GM18507 (cell line): ENCODE measurements at regions not wholly inside any gene's neighbourhood (a gene's known extent, or its start where the extent isn't known, plus 50 kb on each side); places are given as distances from the start of the nearest gene placed in this dataset.

Source experiments
- DNase-seq: peaks from one replicate; pipeline ENCODE4 v3.0.0; 2011; ENCODE audit warnings: low read depth; ENCODE audit not compliant: insufficient read length; ENCODE audit errors: extremely low spot score
- FAIRE-seq: peaks from 2 replicates; lab custom pipeline; 2011; peaks lifted over from hg19 to GRCh38; lab: Jason Lieb, UNC

GRCh38 chr15:47609693-47610092, 107.6 kb upstream of the SEMA6D start:
- no peak for DNase-seq
- no peak for FAIRE-seq

GRCh38 chr15:47610736-47611135, 106.6 kb upstream of the SEMA6D start:
- no peak for FAIRE-seq
- DNase-seq = no peak

GRCh38 chr15:47614360-47615011, 102.8 kb upstream of the SEMA6D start:
- DNase-seq = no peak
- FAIRE-seq = no peak

GRCh38 chr15:47616876-47617275, 100.4 kb upstream of the SEMA6D start:
- DNase-seq (no peak), FAIRE-seq (no peak)

- FAIRE-seq (no peak), DNase-seq (no peak)
These were observed 99.1 kb upstream of the SEMA6D start for GRCh38 chr15:47618241-47618640.

GRCh38 chr15:47620960-47621681, 96.2 kb upstream of the SEMA6D start:
- FAIRE-seq (no peak), DNase-seq (no peak)

- no peak for FAIRE-seq
- no peak for DNase-seq
These were observed 95.2 kb upstream of the SEMA6D start for GRCh38 chr15:47622055-47622454.

- no peak for DNase-seq
- no peak for FAIRE-seq
These were observed 92.8 kb upstream of the SEMA6D start for GRCh38 chr15:47624503-47624902.

- FAIRE-seq = no peak
- no peak for DNase-seq
These were observed 78.3 kb upstream of the SEMA6D start for GRCh38 chr15:47639042-47639441.

- FAIRE-seq (no peak), DNase-seq (no peak)
These were observed 77.2 kb upstream of the SEMA6D start for GRCh38 chr15:47640079-47640478.

- FAIRE-seq (no peak), DNase-seq (no peak)
These were observed 76.4 kb upstream of the SEMA6D start for GRCh38 chr15:47640901-47641300.

GRCh38 chr15:47644722-47645121, 72.6 kb upstream of the SEMA6D start:
- no peak for FAIRE-seq
- no peak for DNase-seq

GRCh38 chr15:47650564-47650963, 66.7 kb upstream of the SEMA6D start:
- FAIRE-seq (no peak), DNase-seq (no peak)

GRCh38 chr15:47652328-47652727, 65.0 kb upstream of the SEMA6D start:
- FAIRE-seq = no peak
- no peak for DNase-seq

- DNase-seq (no peak), FAIRE-seq (no peak)
These were observed 64.5 kb upstream of the SEMA6D start for GRCh38 chr15:47652844-47653243.

- no peak for FAIRE-seq
These were observed 55.6 kb upstream of the SEMA6D start for GRCh38 chr15:47661661-47662180.

GRCh38 chr15:47663101-47663500, 54.2 kb upstream of the SEMA6D start:
- FAIRE-seq = no peak
- DNase-seq = no peak

More at GRCh38 chr15:47661661-47662180, 55.6 kb upstream of the SEMA6D start:
- DNase-seq = no peak
